Stimulated activated naive CD8-positive, alpha-beta T cell treated with anti-CD3 and anti-CD28 coated beads, Interleukin-15, Interleukin-2, amounts not matched to agents 100 U/mL and 50 U/mL, for 24 hours (primary cell): ENCODE measurements at regions not wholly inside any gene's neighbourhood (a gene's known extent, or its start where the extent isn't known, plus 50 kb on each side); places are given as distances from the start of the nearest gene placed in this dataset.
A peak's percentile ranks its signal among the peaks of the same experiment; 100 is the strongest.

Experiments used
- ATAC-seq: fragments of 150-1000 bp; cut with Tn5 transposase; one replicate; pipeline ENCODE4 v1.10.0; 2021
- DNase-seq: peaks from one replicate; pipeline ENCODE4 v3.0.0; 2021

DNA sequence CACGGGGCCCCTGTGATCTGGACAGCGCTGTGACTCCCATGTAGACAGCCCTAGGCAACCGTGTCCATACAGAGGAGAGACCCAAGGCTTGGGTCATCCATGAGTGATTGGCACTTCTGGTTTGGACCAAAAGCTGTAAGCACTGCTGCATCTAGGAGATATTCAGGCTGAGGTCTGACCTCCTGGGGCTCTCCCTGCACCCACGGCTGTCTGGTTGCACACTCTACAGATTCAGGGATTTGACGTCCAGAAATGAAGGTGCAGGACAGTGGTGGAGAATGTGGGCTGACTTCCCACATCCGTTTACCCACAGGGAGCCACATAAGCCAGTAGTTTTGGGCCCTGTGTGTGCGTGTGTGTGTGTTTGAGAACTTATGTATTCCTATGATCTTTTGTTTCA, 76.2 kb upstream of the ARHGEF7 start:
- DNase-seq (no peak), ATAC-seq (no peak)

DNA sequence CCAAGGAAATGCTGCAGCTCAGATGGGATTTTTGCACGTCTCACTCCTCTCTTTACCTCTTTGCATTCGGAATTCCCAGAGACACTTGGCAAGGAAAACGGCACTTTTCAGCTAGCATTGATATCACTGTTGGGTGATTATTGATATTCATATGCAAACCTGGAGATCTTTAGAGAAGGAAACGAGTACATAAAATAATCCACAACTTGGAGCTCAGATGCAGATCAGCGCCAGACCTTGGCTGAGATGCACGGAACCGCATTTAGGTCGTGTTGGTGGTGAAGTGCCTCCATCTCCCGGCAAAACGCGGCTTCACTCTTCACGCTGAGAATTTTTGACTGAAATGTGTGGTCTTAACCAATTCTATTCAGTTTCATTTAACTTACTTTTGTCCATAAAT, 77.2 kb upstream of the ARHGEF7 start:
- ATAC-seq (no peak), DNase-seq (no peak)

DNA sequence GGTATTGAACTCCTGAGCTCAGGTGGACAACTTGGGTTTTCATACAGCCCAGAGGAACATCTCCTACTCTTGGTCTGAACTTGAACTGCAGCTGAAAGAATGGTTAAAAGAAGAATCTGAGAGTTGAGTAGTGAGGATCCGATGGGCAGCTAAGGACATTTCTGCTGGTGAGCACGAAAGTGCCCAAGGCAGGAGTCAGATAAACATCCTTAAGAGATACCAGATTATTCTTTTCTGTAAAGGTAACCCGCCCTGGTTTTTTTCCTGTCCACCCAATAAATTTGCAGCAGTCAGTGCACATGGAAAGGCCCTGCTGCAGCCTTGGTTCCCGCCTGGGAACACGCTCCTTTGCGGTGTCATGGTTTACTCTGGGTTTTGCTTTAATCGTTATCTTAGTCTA, 78.4 kb upstream of the ARHGEF7 start:
- no peak for ATAC-seq
- no peak for DNase-seq

DNA sequence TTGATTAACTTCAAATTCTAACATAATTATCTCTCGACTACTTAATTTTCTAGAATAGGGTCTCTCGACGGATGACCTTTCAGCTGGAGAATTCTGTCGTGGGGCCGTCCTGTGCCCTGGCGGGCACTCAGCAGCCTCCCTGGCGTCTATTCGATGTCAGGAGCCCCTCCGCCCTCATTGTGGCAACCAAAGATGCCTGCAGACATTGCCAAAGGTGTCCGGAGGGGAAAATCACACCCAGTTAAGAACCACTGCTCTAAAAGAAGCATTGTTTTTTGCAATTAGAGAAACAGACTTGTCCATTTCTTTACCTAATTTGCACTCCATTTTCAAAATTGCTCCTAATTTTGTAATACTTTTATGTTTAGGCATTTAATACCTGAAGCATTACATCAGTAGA, 79.2 kb upstream of the ARHGEF7 start:
- ATAC-seq: no peak
- no peak for DNase-seq

DNA sequence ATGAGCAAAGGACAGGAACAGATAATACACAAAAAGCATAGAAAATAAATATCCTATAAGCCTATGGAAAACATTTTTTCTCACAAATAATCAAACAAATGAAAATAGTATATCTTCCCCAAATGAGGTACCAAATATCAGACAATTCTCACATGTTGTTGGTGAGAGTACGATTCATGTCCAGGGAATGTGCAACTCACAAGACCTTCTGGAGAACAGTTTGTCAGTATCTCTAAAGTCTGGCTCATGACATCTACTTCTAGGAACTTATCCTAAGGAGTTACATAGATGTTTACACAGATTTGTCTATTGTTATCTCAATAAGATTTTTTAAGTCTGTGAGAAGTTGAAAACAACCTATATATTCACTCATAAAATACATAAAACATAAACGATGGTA, 80.3 kb upstream of the ARHGEF7 start:
- no peak for ATAC-seq
- DNase-seq: no peak

DNA sequence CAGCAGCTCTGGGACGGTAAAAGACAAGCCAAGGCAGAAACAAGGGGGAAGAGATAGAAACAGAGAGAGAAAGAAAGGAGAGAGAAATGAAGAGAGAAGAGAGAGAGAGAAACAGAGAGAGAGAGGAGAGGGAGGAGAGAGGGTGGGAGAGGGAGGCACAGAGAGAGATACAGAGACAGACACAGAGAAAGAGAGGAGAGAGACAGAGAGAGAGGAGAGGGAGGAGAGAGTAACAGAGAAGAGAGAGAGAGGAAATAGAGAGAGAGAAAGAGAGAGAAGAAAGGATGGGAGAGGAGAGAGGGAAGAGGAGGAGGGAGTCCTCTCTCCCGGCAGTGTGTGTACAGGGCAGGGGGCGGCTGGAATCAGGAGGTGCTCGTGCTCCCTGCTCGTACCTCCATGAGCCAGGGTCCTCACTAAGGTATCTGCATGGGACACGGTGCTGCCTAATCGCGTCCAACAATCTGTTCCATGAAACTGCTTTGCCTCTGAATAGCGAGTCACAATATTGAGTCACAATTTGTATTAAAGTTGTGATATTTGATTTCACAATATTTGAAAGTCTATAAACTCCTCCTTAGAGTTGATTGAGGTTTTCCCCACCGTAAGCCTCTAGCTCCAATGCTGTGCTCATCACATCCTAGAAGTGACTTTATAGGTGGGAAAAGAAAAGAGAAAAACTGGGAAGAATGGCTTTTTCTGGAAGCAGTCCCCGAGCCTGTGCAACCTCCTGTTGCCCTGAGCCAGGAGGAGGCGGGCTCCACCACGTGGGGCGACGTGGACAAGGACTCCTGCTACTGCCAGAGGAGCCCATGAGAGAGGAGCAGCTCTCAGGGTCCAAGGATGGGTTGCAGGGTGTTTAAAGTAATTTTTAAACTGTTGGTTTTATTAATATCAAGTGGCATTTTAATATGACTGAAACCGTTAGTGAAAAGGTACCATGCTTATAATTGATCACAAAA, 81.7 kb upstream of the ARHGEF7 start:
- no peak for ATAC-seq
- DNase-seq: no peak

DNA sequence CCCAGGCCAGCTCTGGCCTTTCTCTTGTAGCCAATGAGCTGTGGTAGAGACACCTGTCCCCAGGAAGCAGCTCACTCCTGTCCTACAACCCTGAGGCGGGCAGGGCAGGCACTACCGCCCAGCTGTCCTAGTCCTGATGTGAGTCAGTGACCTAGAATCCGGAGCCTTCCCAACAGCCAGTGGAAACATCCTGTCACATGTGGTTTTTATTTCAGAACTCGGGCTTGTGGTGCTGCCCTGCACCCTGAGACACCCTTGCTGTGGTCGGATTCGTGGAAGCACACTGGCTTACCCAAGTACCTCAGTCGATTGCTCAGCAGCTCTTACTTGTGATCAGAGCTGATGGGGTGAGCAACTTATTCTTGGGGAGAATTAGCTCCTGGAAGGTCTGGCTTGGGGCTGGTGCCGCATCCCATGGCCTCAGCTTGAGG, 83.6 kb upstream of the ARHGEF7 start:
- ATAC-seq (peak; percentile 65), DNase-seq (no peak)

DNA sequence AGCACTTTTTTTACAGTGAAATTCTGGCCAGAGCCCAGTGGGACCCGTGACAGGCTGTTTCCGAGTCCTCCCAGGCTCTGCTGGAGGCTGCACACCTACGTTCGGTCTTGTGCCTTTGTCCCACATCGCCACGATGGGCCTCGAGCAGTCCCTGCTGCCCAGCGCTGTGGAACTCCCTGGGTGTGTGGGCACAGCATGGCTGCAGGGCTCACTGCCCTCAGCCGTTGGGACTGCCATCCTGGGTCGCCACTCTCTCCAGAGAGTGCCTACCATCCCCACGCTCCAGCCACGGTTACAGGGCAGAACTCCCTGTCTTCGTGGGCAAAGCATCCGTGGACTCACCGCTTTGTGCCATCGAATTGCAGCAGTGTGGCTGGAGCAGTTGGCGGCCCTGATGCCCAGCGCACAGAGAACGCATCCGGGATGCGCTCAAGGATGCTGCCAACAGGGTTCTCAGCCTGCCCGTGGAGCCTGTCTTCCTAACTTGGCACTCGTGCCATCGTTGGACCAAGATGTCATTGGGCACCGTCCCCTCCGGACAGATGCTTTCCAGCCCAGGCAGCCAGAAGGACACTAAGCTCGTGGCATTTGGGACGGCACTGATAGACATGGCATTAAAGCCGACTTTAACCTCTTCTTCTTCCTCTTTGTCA, 85.0 kb upstream of the ARHGEF7 start:
- DNase-seq: no peak
- ATAC-seq: no peak

DNA sequence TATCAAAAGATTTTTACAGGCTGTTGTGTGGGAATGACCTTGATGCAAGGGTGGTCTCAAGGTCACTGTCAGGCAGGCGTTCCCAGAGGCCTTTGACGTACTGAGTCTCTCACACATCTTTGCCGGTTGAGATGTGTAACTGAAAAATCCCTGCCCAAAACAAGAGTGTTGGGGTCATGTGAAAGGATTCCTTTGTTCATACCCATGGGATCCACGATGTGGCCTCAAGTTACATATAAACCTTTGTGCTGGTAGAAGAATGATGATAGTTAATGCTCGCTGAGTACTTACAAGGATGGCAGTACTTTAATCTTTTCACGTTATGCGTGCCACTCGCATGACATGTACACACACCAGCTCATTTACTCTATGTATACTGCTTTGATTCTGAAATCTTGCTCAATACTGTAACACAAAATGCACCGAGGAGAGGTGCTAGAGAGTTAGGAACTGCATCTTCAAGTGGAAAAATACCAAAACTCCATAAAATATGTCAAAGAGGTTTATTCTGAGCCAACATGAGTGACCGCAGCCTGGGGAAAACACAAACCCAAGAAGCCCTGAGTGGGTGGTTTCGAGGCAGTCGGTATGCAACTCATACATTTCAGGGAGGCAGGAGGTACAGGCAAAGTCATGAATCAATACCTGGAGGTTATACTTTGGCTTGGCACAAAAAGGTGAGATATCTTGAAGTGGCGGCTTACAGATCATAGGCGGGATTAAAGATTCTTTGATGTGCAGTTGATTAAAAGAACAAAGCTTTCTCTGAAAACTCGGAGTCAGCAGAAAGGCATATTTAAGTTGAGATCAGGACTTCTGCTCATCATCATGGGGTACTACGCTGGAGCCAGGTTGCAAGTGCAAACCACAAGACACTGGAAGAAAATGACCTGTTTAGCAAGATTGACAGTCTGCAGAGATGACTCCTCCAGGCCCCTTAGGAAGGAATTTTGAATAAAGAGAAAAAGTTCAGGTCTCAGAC, 87.4 kb upstream of the ARHGEF7 start:
- ATAC-seq: no peak
- DNase-seq: no peak

DNA sequence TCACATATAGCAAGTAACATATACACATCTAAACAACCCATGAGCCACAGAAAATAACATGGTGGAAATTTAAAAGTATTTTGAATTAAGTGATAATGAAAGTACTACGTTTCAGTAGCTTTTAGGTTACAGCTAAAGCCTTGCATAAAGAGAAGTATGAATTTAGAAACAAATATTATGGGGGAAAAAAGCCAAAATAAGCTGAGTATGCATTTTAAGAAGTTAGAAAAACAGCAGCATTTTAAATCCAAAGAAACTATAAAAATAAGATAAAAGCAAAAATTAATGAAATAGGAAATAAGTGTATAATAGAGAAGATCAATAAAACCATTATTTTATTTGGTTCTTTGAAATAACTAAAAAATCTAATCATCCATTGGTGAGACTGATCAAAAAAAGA, 89.8 kb upstream of the ARHGEF7 start:
- DNase-seq: no peak
- ATAC-seq: no peak

DNA sequence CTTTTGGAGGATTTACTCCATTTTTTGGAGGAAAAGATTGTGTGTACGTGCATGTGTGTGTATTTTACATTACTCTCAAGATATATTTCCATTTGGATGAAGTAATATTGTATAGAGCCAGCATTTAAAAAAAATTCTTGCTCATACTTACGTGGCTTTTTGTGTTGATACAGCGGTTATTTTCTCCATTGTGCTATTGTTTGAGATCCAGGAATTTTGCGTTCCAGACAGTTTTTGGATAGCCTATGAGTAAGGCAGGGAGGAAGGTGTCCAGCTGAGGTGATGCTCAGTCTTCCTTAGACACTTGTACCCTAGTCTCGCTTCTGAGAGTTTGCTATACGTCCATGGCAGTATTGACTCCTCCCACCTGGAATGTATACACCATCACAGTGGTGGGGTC, 92.2 kb upstream of the ARHGEF7 start:
- DNase-seq (no peak), ATAC-seq (no peak)

DNA sequence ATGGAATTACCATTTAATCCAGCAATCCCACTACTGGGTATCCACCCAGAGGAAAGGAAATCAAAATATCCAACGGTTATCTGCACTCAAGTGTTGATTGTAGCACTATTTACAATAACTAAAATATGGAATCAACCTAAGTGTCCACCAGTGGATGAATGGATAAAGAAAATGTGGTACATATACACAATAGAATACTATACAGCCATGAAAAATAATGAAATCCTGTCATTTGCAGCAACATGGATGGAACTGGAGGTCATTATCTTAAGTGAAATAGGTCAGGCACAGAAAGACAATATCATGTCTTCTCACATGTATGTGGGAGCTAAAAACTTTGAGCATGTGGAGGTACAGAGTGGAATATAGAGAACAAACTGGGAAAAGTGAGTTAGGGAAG, 92.9 kb upstream of the ARHGEF7 start:
- DNase-seq: no peak
- ATAC-seq: no peak

DNA sequence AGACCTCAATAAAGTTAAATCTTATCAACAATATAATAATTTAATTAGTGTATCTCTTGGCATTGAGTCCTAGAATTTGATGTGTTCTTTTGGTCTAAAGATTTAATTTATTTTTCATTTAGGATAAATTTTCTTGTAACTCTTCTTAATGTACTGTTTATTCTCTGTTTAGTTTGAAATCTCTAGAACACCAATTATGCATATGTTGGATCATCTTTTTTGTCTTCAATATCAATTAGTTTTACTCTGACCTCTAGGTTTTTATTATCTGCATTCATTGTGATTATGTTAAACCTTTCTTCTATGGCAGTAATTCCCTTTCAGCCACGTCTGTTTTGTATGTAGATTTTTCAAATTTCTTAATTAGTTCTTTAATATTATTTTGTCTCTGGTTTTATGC, 93.8 kb upstream of the ARHGEF7 start:
- ATAC-seq (no peak), DNase-seq (no peak)

DNA sequence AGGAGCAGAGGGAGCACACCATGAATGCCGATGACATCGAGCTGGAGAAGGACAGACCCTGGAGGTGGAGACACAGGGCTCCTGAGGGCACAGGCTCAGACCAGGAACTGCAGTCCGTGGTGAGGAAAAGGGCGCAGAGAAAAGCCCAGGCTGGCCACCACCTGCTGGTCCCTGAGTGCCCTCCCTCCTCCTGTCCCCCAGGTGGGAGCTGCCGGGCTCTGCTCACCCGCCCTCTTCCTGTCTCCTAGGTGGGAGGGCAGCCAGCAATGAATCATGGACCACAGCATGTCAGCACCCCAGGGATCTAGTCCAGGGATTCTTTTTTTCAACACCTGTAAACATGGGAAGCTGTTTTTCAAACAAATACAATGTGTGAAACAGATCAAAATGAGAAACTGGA, 94.6 kb upstream of the ARHGEF7 start:
- ATAC-seq (no peak), DNase-seq (no peak)

DNA sequence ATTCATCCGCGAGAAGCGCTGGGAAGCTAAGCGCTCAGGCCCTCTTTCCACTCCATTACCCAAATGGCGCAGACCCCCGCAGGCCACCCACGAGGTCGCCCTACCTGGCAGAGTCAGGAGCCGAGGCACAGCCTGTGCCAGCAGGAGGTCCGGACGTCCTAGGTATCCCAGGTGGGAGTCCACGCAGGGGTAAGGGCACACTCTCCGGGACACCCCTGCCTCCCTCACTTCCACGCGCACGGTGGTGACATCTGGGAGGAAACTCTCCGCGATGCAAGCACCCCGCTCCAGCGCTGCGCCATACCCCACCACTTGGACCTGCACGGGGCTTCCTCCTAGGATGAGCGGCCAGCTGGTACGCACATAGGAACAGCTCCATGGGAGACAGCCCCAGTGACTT, 95.1 kb upstream of the ARHGEF7 start:
- DNase-seq (no peak), ATAC-seq (no peak)

DNA sequence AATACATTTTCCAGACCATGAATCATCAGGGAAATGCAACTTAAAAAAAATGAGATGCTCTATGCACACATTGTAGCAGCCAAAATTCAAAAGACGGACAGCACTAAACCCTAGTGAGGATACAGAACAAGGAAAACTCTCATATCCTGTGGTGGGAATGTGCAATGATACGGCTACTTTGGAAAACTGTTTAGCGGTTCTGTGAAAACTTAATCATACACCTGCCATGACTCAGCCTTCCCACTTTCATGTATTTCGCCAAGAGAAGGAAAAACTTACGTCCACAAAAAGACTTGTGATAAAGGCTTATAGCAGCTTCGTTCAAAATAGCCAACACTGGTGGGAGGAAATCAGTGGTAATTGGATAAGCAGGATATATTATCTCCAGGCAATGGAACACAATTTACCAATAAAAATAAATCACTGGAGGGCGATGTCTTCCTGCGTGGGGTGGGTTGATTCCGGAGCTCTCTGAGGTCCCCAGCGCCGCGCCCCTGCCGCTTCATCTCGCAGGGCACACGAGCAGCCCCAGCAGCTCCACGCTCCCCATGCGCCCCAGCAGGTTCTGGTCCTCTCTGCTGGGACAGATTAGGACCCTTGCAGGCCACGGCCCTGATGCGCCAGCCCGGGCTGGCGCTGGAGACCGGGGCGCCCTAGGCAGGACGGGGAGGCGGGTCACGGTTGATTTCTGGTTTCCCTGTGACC, 97.2 kb upstream of the ARHGEF7 start:
- DNase-seq: no peak
- no peak for ATAC-seq

DNA sequence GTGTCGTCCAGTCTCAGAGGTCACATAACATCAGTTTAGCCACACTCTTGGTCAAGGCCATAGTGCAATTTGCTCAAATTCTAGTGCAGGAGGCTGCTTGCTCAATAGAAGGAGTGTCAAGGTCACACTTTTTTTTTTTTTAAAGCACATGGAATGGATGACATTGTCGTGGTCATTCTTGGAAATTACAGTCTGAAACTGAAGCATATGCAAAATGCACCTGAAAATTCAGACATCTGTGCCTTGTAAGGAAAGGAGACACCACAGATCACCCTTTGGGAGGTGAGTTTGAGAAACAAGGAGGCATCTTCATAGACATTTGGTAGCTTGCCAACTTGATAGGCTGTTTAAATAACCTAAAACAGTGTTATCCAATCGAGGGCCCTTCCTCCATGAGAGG, 98.3 kb upstream of the ANKRD10 start:
- no peak for DNase-seq
- no peak for ATAC-seq

DNA sequence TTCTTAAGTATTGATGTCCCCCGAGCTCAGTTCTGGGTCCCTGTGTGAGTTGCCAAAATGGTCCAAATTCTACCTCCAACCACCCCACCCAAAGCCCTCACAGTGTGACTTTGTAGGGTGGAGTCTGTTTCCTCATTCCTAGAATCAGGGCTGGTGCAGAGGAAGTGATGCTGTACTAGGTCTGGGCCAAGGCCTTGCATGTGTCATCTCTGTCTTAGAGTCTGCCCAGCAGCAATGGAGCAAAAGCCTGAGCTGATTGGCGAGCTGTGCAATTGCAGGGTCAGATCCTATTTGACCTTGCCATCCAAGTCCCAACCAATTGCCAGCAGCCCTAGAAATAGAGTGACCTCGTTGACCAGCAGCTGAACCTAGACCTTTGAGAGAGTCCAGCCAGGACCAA, 97.0 kb upstream of the ANKRD10 start:
- ATAC-seq (no peak), DNase-seq (no peak)

DNA sequence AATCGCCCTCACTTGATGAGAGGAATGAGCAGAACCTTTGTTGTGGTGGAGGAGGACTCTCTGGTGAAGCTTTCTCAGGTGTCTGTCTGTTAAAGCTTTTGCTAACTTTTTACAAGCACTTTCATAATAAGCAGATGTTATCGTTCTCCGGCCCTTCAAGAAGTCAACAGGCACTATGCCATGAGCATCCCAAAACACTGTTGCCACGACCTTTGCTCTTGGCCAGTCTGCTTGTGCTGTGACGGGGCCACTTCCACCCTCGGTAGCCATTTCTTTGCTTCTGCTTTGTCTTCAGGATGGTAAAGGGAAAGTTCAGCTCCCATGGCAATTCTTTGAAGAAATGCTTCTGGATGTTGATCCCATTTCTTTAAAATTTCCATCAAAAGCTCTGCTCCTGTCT, 93.5 kb upstream of the ANKRD10 start:
- ATAC-seq (no peak), DNase-seq (no peak)

DNA sequence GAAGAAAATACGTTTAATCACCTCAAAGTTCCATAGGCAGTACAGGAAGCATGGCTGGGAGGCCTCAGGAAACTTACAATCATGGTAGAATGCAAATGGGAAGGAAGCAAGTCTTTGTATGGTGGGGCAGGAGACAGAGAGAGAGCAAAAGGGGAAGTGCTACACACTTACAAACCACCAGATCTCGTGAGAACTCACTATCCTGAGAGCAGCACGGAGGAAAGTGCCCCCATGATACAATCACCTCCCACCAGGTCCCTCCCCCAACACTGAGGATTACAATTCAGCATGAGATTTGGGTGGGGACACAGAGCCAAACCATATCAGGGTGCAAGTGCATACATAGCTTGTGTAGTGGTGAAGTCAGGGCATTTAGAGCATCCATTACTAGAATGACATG, 92.3 kb upstream of the ANKRD10 start:
- ATAC-seq (no peak), DNase-seq (no peak)

DNA sequence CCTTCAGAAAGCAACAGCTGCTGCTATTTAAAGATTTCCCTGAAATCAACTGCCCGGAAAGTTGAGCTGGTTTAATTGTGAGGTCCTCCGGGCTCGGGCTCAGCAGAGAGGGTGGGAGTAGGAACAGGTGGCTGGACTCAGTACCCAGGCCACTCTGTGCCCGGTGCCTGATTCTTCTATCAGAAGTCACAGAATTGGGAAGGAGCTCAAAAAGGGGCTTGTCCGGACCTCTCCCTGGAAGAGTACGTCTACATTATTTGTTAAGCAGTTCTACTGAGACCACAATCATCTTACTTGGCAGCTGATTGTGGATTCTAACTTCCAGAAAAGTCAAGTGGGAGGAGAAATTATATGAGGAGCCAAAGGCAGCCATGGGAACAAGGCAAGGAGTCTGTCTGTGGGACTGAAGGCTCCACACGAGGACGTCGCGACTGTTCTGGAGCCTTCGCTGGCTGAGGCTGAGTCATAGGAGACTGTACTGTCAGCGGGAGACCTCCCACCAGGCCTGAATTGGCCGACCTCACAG, 91.7 kb upstream of the ANKRD10 start:
- no peak for DNase-seq
- ATAC-seq: no peak
